Neural cell (in vitro differentiated cells): ENCODE measurements at regions not wholly inside any gene's neighbourhood (a gene's known extent, or its start where the extent isn't known, plus 50 kb on each side); places are given as distances from the start of the nearest gene placed in this dataset.

ENCODE experiments used
- CTCF ChIP-seq: fragments of 450-650 bp; IDR thresholded peaks from 2 replicates; pipeline ENCODE4 v1.5.1; 2014; ENCODE audit warnings: antibody characterized with exemption, mild to moderate bottlenecking, moderate library complexity; ENCODE audit not compliant: poor library complexity, severe bottlenecking
- EP300 ChIP-seq: fragments of 450-650 bp; conservative IDR thresholded peaks from 2 replicates; pipeline ENCODE4 v1.6.1; 2014; ENCODE audit warnings: antibody characterized with exemption, mild to moderate bottlenecking, moderate library complexity; ENCODE audit not compliant: poor library complexity, severe bottlenecking
- EZH2 ChIP-seq: fragments of 200-600, 300-800 bp; shearing (Covaris generic), sonication (generic); IDR thresholded peaks from 2 replicates; pipeline ENCODE4 v1.6.1; 2014; ENCODE audit warnings: antibody characterized with exemption, low read length, borderline replicate concordance, mild to moderate bottlenecking; ENCODE audit not compliant: insufficient read depth, poor library complexity, severe bottlenecking
- MXI1 ChIP-seq: fragments of 450-650 bp; conservative IDR thresholded peaks from 2 replicates; pipeline ENCODE4 v1.6.1; 2014; ENCODE audit warnings: antibody characterized with exemption, mild to moderate bottlenecking; ENCODE audit not compliant: poor library complexity, severe bottlenecking
- POLR2AphosphoS5 ChIP-seq: IDR thresholded peaks from 2 replicates; pipeline ENCODE4 v1.6.1; 2012
- RAD21 ChIP-seq: fragments of 450-650 bp; conservative IDR thresholded peaks from 2 replicates; pipeline ENCODE4 v1.6.1; 2014; ENCODE audit warnings: antibody characterized with exemption, mild to moderate bottlenecking, moderate library complexity
- REST ChIP-seq: IDR thresholded peaks from 2 replicates; pipeline ENCODE4 v1.6.1; 2012; ENCODE audit warnings: borderline replicate concordance
- SMC3 ChIP-seq: fragments of 450-650 bp; conservative IDR thresholded peaks from 2 replicates; pipeline ENCODE4 v1.6.1; 2014; ENCODE audit warnings: antibody characterized with exemption, mild to moderate bottlenecking, moderate library complexity; ENCODE audit not compliant: poor library complexity
- TAF1 ChIP-seq: IDR thresholded peaks from 2 replicates; pipeline ENCODE4 v1.6.1; 2012; ENCODE audit warnings: low read depth

- TF ChIP-seq CTCF: no peak
- TF ChIP-seq RAD21: no peak
- TF ChIP-seq POLR2AphosphoS5: no peak
- TF ChIP-seq MXI1: no peak
- TF ChIP-seq EZH2: no peak
- TF ChIP-seq REST: no peak
- no peak for TF ChIP-seq EP300
- no peak for TF ChIP-seq SMC3
- no peak for TF ChIP-seq TAF1
Measured at GRCh38 chrX:49767236-49767635, 61.9 kb upstream of the PAGE4 start.
